GM12878 (cell line): ENCODE measurements at regions not wholly inside any gene's neighbourhood (a gene's known extent, or its start where the extent isn't known, plus 50 kb on each side); places are given as distances from the start of the nearest gene placed in this dataset.
"Not testable (repeated sequence)": the region's sequence is repeated elsewhere in the genome, so short reads cannot be mapped to it uniquely, and the experiment has no call there.

Experiments
- ATAC-seq: fragments of 200-7000 bp; cut with Tn5 transposase; 3 replicates; pipeline ENCODE4 v1.9.1; 2020; ENCODE audit warnings: mild to moderate bottlenecking, moderate library complexity
- BruUV-seq: library from RNA; stranded (reverse); fragments of 400-500 nt; replicated peaks from 2 replicates; lab custom pipeline; 2021; lab: Mats Ljungman, UMichigan
- CTCF ChIA-PET: fragments of 300-600 bp; sonication (Branson Sonifier 250); formaldehyde crosslinking; extraction: SDS; loops from one replicate; lab custom pipeline; 2021; ENCODE audit warnings: inconsistent platforms; lab: Yijun Ruan, JAX
- POLR2A ChIA-PET: fragments of 350-600 bp; formaldehyde crosslinking; extraction: SDS; loops from one replicate; lab custom pipeline; 2021; ENCODE audit warnings: inconsistent platforms; lab: Charles Lee
- RAD21 ChIA-PET: fragments of 300-600 bp; sonication (Branson Sonifier 250); formaldehyde crosslinking; loops from one replicate; lab custom pipeline; 2023; ENCODE audit warnings: antibody characterized with exemption; ENCODE audit not compliant: unreplicated experiment; lab: Charles Lee
- SMC1A ChIA-PET: fragments of 300-600 bp; sonication (Branson Sonifier 250); formaldehyde crosslinking; loops from one replicate; lab custom pipeline; 2023; ENCODE audit not compliant: unreplicated experiment, uncharacterized antibody; lab: Charles Lee
- DNase-seq: peaks from one replicate; pipeline ENCODE4 v3.0.0-alpha.2; 2011; ENCODE audit warnings: low read depth, low spot score
- FAIRE-seq: peaks from 3 replicates; lab custom pipeline; 2011; peaks lifted over from hg19 to GRCh38; lab: Jason Lieb, UNC
- H2AFZ ChIP-seq: 2 replicates; pipeline ENCODE4 v1.6.0; 2011; ENCODE audit warnings: low read depth, low read length, control low read depth; ENCODE audit not compliant: control insufficient read depth
- H3K27ac ChIP-seq: 2 replicates; pipeline ENCODE4 v1.5.1; 2011; ENCODE audit warnings: control low read depth; ENCODE audit not compliant: control insufficient read depth, insufficient read depth
- H3K27me3 ChIP-seq, 2 experiments: replicated peaks in 1 of 2; 2 replicates each; pipeline versions ENCODE4 v1.6.0 to v1.6.1; 2011; ENCODE audit warnings: low read length in 1 of 2; ENCODE audit not compliant: control insufficient read depth in 2 of 2, insufficient read depth in 2 of 2
- H3K36me3 ChIP-seq, 2 experiments: 2 replicates each; pipeline ENCODE4 v1.5.1; 2011; ENCODE audit warnings: low read length in 1 of 2; ENCODE audit not compliant: control insufficient read depth in 2 of 2, insufficient read depth in 2 of 2
- H3K4me1 ChIP-seq: 2 replicates; pipeline ENCODE4 v1.6.1; 2011; ENCODE audit warnings: mild to moderate bottlenecking, low read length, moderate library complexity, mixed read lengths; ENCODE audit not compliant: control insufficient read depth, insufficient read depth
- H3K4me2 ChIP-seq: 2 replicates; pipeline ENCODE4 v1.6.0; 2011; ENCODE audit warnings: control low read depth; ENCODE audit not compliant: control insufficient read depth, insufficient read depth
- H3K4me3 ChIP-seq: fragments of 200-600 bp; sonication (generic); 2 replicates; pipeline ENCODE4 v1.5.1; 2016
- H3K79me2 ChIP-seq: 2 replicates; pipeline ENCODE4 v1.6.0; 2011; ENCODE audit warnings: low read length; ENCODE audit not compliant: control insufficient read depth, insufficient read depth
- H3K9ac ChIP-seq: 2 replicates; pipeline ENCODE4 v1.8.0; 2011; ENCODE audit warnings: low read length, control low read depth, mixed read lengths; ENCODE audit not compliant: control insufficient read depth, insufficient read depth
- H3K9me3 ChIP-seq: replicated peaks from 3 replicates; pipeline ENCODE4 v1.5.1; 2011; ENCODE audit warnings: mild to moderate bottlenecking, low read length; ENCODE audit not compliant: control insufficient read depth, insufficient read depth
- H4K20me1 ChIP-seq: 2 replicates; pipeline ENCODE4 v1.6.0; 2011; ENCODE audit not compliant: control insufficient read depth, insufficient read depth
- HSF1 ChIP-seq: fragments of 150-350 bp; IDR thresholded peaks from 2 replicates; pipeline ENCODE4 v1.6.1; 2014; ENCODE audit warnings: mild to moderate bottlenecking, low read depth, low read length
- KAT2A ChIP-seq: conservative IDR thresholded peaks from 2 replicates; pipeline ENCODE4 v1.6.1; 2011; ENCODE audit warnings: low read depth, low read length; ENCODE audit not compliant: control insufficient read depth
- NBN ChIP-seq: fragments of 450-650 bp; IDR thresholded peaks from 2 replicates; pipeline ENCODE4 v1.6.1; 2016
- RBBP5 ChIP-seq: fragments of 200-600 bp; sonication (generic); conservative IDR thresholded peaks from 2 replicates; pipeline ENCODE4 v1.6.1; 2016
- SP1 ChIP-seq: IDR thresholded peaks from one replicate; pipeline ENCODE4 v1.6.1; 2011; ENCODE audit warnings: low read depth, low read length
- WGBS: methylation state at CpG from one replicate; pipeline ENCODE4 v1.1.6; 2016; ENCODE audit warnings: low lambda C conversion rate; ENCODE audit not compliant: insufficient replicate concordance, insufficient coverage; ENCODE audit errors: missing lambda C conversion rate; 5-methylcytosine and 5-hydroxymethylcytosine counted together
- in situ Hi-C: fragments of 300-500 bp; cut with MboI; formaldehyde crosslinking; loops from 9 replicates; pipeline ENCODE4 v1.14.3; 2018; ENCODE audit warnings: mixed read lengths
- intact Hi-C: fragments of 100-400 bp; cut with micrococcal nuclease; formaldehyde crosslinking; loops from one replicate; pipeline ENCODE4 v1.14.2; 2022; ENCODE audit not compliant: unreplicated experiment
- TF ChIP-seq, protein P1 (sequence below): fragments of 450-650 bp; conservative IDR thresholded peaks from 2 replicates; pipeline ENCODE4 v1.6.1; 2017; ENCODE audit warnings: mild to moderate bottlenecking, moderate library complexity

- ChIA-PET RAD21 (no interaction called here), POLR2A (no interaction called here), CTCF (interaction anchor here (0.9 kb wide), 1 partner anchor 27 kb away, joined by 3 read pairs; no protein-coding TSS in a partner anchor), SMC1A (interaction anchor here (1.1 kb wide), 1 partner anchor 59 kb away, joined by 4 read pairs; no protein-coding TSS in a partner anchor)
- intact Hi-C loops (no loop called here), in situ Hi-C loops (no loop called here)
- no peaks in the 10 kb centered on the region for H4K20me1 ChIP-seq
- H3K4me3 ChIP-seq, result no peak overlapping the region
- H3K9ac ChIP-seq, result no peak overlapping the region
- H2AFZ ChIP-seq, result no peak overlapping the region
- H3K36me3 ChIP-seq, result no peaks in the 10 kb centered on the region
- DNase-seq (no peak), FAIRE-seq (no peak), ATAC-seq (no peak)
- TF ChIP-seq NBN (no peak), SP1 (no peak), HSF1 (no peak), KAT2A (no peak), RBBP5 (no peak)
- TF ChIP-seq, protein P1, sequence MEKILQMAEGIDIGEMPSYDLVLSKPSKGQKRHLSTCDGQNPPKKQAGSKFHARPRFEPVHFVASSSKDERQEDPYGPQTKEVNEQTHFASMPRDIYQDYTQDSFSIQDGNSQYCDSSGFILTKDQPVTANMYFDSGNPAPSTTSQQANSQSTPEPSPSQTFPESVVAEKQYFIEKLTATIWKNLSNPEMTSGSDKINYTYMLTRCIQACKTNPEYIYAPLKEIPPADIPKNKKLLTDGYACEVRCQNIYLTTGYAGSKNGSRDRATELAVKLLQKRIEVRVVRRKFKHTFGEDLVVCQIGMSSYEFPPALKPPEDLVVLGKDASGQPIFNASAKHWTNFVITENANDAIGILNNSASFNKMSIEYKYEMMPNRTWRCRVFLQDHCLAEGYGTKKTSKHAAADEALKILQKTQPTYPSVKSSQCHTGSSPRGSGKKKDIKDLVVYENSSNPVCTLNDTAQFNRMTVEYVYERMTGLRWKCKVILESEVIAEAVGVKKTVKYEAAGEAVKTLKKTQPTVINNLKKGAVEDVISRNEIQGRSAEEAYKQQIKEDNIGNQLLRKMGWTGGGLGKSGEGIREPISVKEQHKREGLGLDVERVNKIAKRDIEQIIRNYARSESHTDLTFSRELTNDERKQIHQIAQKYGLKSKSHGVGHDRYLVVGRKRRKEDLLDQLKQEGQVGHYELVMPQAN, result no peak
- no peak overlapping the region for H3K27ac ChIP-seq
- no TSS peak for BruUV-seq
- 53% methylated on average over 3 of the region's 3 CpGs for WGBS
- no peaks in the 10 kb centered on the region; the same call in 2 of the 3 replicates for H3K9me3 ChIP-seq
- no peaks in the 10 kb centered on the region for H3K4me1 ChIP-seq
- no peak overlapping the region for H3K4me2 ChIP-seq
- no peaks in the 10 kb centered on the region for H3K79me2 ChIP-seq
- no peaks in the 10 kb centered on the region for H3K27me3 ChIP-seq
Measured at GRCh38 chr10:84018826-84019225, 120.5 kb upstream of the GHITM start.

GRCh38 chr10:84019854-84020458, 119.4 kb upstream of the GHITM start:
- BruUV-seq, in situ Hi-C loops: not testable (repeated sequence)

More at GRCh38 chr10:84019854-84020458, 119.4 kb upstream of the GHITM start:
- FAIRE-seq, DNase-seq, H3K9ac ChIP-seq, H3K36me3 ChIP-seq, H4K20me1 ChIP-seq, H3K4me1 ChIP-seq, H3K79me2 ChIP-seq, intact Hi-C loops, ATAC-seq, H3K27ac ChIP-seq, SMC1A ChIA-PET, POLR2A ChIA-PET, H2AFZ ChIP-seq, H3K27me3 ChIP-seq, H3K9me3 ChIP-seq, H3K4me3 ChIP-seq, RAD21 ChIA-PET, H3K4me2 ChIP-seq: not testable (repeated sequence)
- WGBS, result 10% methylated on average over 9 of the region's 9 CpGs
- CTCF ChIA-PET, result interaction anchor here (1.2 kb wide), 1 partner anchor 9 kb away, joined by 3 read pairs; no protein-coding TSS in a partner anchor
